ENCODE measurements at regions not wholly inside any gene's neighbourhood (a gene's known extent, or its start where the extent isn't known, plus 50 kb on each side); places are given as distances from the start of the nearest gene placed in this dataset.
"Not testable (repeated sequence)": the region's sequence is repeated elsewhere in the genome, so short reads cannot be mapped to it uniquely, and the experiment has no call there.

DNA sequence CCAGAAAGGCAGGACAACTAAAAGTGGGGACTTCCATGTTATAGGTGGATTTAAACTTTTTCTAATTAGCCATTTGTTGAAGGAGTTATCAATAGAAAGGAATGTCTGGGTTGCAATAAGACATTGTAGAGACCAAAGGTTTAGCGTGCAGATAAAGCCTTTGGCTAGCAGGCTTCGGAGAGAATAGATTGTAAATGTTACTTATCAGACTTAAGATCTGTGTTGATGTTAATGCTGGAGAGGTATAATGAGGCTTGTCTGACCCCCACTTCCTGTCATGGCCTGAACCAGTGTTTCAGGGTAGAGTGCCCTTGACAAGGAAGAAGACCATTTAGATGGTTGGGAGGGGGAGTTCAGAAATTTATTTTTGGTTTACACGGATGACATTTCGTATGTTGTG is 67.1 kb upstream of the SPIN4 start:
- H3K36me3 ChIP-seq, result no peaks in the 10 kb centered on the region
- H3K4me1 ChIP-seq (ENCODE audit: control insufficient read depth in 1 of 2, low read depth in 2 of 2), result no peaks in the 10 kb centered on the region
- no peak overlapping the region for H3K4me3 ChIP-seq
- no peak for DNase-seq (ENCODE audit: low spot score)
- ATAC-seq (ENCODE audit: insufficient number of reproducible peaks, low FRiP score, low read depth), result no peak
- H3K27me3 ChIP-seq (replicated peaks; ENCODE audit: insufficient read depth), result no peaks in the 10 kb centered on the region
- no peak overlapping the region for H3K27ac ChIP-seq
- no peaks in the 10 kb centered on the region for H3K9me3 ChIP-seq
- no peak for TF ChIP-seq CTCF (IDR thresholded peaks at IDR 0.05)

DNA sequence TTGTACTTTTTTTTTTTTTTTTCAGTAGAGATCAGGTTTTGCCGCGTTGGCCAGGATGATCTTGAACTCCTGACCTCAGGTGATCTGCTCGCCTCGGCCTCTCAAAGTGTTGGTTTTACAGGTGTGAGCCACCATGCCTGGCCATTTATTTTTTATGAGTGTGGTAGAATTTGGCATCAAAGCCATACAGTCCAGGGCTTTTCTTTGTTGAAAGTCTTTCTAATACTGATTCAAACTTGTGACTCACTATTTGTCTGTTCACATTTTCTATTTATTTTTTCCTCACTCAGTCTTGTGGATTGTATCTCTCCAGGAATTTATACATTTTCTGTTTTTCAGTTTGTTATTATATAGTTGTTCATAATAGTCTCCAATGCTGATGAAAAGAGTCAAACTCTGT is 66.5 kb upstream of the SPIN4 start:
- no peaks in the 10 kb centered on the region for H3K27me3 ChIP-seq (replicated peaks; ENCODE audit: insufficient read depth)
- no peak overlapping the region for H3K27ac ChIP-seq
- no peaks in the 10 kb centered on the region for H3K36me3 ChIP-seq
- no peaks in the 10 kb centered on the region for H3K9me3 ChIP-seq
- DNase-seq (ENCODE audit: low spot score), result no peak
- H3K4me1 ChIP-seq (ENCODE audit: control insufficient read depth in 1 of 2, low read depth in 2 of 2), result no peaks in the 10 kb centered on the region
- ATAC-seq (ENCODE audit: insufficient number of reproducible peaks, low FRiP score, low read depth), result no peak
- TF ChIP-seq CTCF (IDR thresholded peaks at IDR 0.05), result no peak
- H3K4me3 ChIP-seq, result no peak overlapping the region

DNA sequence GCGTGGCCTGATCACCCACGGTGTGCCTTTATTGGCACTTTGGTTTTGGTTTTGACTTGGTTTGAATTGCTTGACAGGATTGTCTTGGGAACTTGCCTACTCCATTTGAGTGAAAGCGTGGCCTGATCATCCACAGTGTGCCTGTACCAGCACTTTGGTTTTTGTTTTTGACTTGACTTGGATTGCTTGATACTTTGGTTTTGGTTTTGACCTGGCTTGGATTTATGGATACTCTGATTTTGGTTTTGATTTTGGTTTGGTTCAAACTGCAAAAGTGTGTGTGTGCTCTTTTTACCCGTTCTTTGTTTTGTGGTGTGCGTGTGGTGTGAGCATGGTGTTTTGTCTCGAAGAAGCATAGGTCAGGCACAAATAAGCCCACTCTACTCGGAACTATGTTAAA is 58.8 kb upstream of the SPIN4 start:
- ATAC-seq (ENCODE audit: insufficient number of reproducible peaks, low FRiP score, low read depth); H3K27me3 ChIP-seq (replicated peaks; ENCODE audit: insufficient read depth); H3K36me3 ChIP-seq; H3K4me3 ChIP-seq; DNase-seq (ENCODE audit: low spot score); H3K9me3 ChIP-seq; H3K27ac ChIP-seq; H3K4me1 ChIP-seq (ENCODE audit: control insufficient read depth in 1 of 2, low read depth in 2 of 2): not testable (repeated sequence)

DNA sequence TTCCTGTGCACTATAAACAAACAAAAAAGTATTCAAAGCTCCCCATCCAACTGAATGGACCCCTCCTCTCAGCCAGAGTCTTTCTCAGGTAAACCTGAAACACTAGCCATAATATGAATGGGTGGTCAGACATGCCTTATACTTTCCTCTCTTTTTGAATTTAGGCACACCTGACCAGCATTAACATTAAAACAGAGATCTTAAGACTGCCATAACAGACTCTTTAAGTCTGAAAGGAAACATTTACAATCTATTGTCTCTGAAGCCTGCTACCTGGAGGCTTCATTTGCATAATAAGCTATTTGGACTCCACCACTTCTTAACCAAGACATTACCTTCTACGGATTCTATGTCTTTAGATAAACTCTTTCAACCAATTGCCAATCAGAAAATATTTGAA is 56.9 kb upstream of the SPIN4 start:
- H3K4me1 ChIP-seq (ENCODE audit: control insufficient read depth in 1 of 2, low read depth in 2 of 2), result no peaks in the 10 kb centered on the region
- ATAC-seq (ENCODE audit: insufficient number of reproducible peaks, low FRiP score, low read depth) (no peak), DNase-seq (ENCODE audit: low spot score) (no peak)
- no peaks in the 10 kb centered on the region for H3K9me3 ChIP-seq
- H3K27me3 ChIP-seq (replicated peaks; ENCODE audit: insufficient read depth), result no peaks in the 10 kb centered on the region
- H3K27ac ChIP-seq, result no peak overlapping the region
- H3K36me3 ChIP-seq, result no peaks in the 10 kb centered on the region
- TF ChIP-seq CTCF (IDR thresholded peaks at IDR 0.05), result no peak
- H3K4me3 ChIP-seq, result no peak overlapping the region

DNA sequence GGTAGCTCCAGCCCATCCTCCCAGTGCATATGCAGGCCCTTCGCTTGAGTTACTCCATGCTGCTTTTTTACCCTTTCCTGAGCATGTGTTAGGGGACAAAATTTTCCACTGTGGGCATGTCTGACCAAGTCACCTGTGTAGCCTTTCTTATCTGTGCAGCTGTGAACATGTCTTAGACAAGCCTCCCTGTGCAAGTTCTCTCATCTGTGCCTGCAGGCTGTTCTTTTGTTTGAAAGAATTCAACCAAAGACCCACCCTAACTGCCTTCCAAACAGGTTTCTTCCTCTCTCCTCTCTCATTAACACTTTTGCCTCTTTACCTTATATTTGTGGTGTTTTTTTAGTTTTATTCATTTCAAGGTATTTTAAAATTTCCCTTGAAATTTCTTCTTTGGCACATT is 53.2 kb upstream of the SPIN4 start:
- H3K4me1 ChIP-seq (ENCODE audit: control insufficient read depth in 1 of 2, low read depth in 2 of 2), result no peaks in the 10 kb centered on the region
- no peak overlapping the region for H3K27ac ChIP-seq
- DNase-seq (ENCODE audit: low spot score) (no peak), ATAC-seq (ENCODE audit: insufficient number of reproducible peaks, low FRiP score, low read depth) (no peak)
- H3K27me3 ChIP-seq (replicated peaks; ENCODE audit: insufficient read depth), result no peaks in the 10 kb centered on the region
- H3K9me3 ChIP-seq, result no peaks in the 10 kb centered on the region
- no peak for TF ChIP-seq CTCF (IDR thresholded peaks at IDR 0.05)
- H3K36me3 ChIP-seq, result no peaks in the 10 kb centered on the region
- H3K4me3 ChIP-seq, result no peak overlapping the region

DNA sequence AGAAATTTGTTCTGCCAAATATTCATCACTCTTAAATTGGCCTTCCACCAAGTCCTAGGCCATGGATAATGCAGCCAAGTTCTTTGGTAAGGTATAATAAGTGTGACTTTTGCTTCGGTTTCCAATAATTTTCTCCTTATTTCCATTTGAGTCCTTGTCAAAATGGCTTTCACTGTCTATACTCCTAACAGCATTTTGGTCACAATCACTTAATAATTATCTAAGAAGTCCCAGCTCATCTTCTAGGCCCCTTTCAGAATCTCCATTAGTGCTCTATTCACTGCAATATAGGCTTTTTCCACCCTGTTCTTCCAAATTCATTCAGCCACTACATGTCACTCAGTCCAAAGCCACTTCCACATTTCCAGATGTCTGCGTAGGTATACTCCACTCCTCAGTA is 51.0 kb upstream of the SPIN4 start:
- H3K27ac ChIP-seq, result no peak overlapping the region
- no peak for TF ChIP-seq CTCF (IDR thresholded peaks at IDR 0.05)
- no peak overlapping the region for H3K4me3 ChIP-seq
- ATAC-seq (ENCODE audit: insufficient number of reproducible peaks, low FRiP score, low read depth) (no peak), DNase-seq (ENCODE audit: low spot score) (no peak)
- H3K9me3 ChIP-seq, result no peaks in the 10 kb centered on the region
- H3K36me3 ChIP-seq, result no peaks in the 10 kb centered on the region
- no peaks in the 10 kb centered on the region for H3K27me3 ChIP-seq (replicated peaks; ENCODE audit: insufficient read depth)
- no peaks in the 10 kb centered on the region for H3K4me1 ChIP-seq (ENCODE audit: control insufficient read depth in 1 of 2, low read depth in 2 of 2)
